ENCODE measurements at regions not wholly inside any gene's neighbourhood (a gene's known extent, or its start where the extent isn't known, plus 50 kb on each side); places are given as distances from the start of the nearest gene placed in this dataset.

- TF ChIP-seq REST (IDR thresholded peaks at IDR 0.05; ENCODE audit: low read depth, low read length) (no peak), FOXM1 (IDR thresholded peaks at IDR 0.05; ENCODE audit: low read depth) (no peak), TEAD4 (IDR thresholded peaks at IDR 0.05; ENCODE audit: borderline replicate concordance, insufficient read depth) (no peak), CTCF (IDR thresholded peaks at IDR 0.05) (no peak), NFIC (IDR thresholded peaks at IDR 0.05; ENCODE audit: borderline replicate concordance) (no peak)
These were observed 567.9 kb downstream of the CCDC171 start (continued) for GRCh38 chr9:16120727-16121126.

GRCh38 chr9:16121168-16121567, 568.3 kb downstream of the CCDC171 start:
- H2AFZ ChIP-seq (ENCODE audit: low read depth) = peak overlapping the region; percentile 67; the same call in 1 of the 2 replicates
- WGBS (ENCODE audit: low lambda C conversion rate) = 85% methylated on average over 6 of the region's 9 CpGs
- H3K9me3 ChIP-seq = no peaks in the 10 kb centered on the region
- no peaks in the 10 kb centered on the region for H3K79me2 ChIP-seq (ENCODE audit: insufficient read depth)
- no peaks in the 10 kb centered on the region for H4K20me1 ChIP-seq (ENCODE audit: insufficient read depth)
- H3K27ac ChIP-seq (ENCODE audit: low read depth in 2 of 2, low read length in 1 of 2) = peak overlapping the region in 1 of 2 experiments; percentile 29; a peak in 3 of 4 replicates
- no peak overlapping the region for H3K4me3 ChIP-seq (ENCODE audit: low read depth in 2 of 2, low read length in 1 of 2)
- no peak for DNase-seq
- H3K27me3 ChIP-seq (ENCODE audit: insufficient read depth) = no peaks in the 10 kb centered on the region
- H3F3A ChIP-seq (replicated peaks; ENCODE audit: insufficient read depth) = no peaks in the 10 kb centered on the region
- H3K4me1 ChIP-seq (ENCODE audit: control insufficient read depth in 1 of 2, insufficient read depth in 2 of 2, low read depth in 1 of 2, low read length in 1 of 2) = peaks cover 6 to 18% of the 10 kb centered on the region in 2 experiments; a peak in 3 of 4 replicates
- ChIA-PET CTCF (no interaction called here), POLR2A (no interaction called here)
- no peak for TF ChIP-seq EZH2phosphoT487 (IDR thresholded peaks at IDR 0.05; ENCODE audit: borderline replicate concordance, low read depth)
- TF ChIP-seq GABPA (IDR thresholded peaks at IDR 0.05; ENCODE audit: low read depth) = no peak
- no peak for TF ChIP-seq IRF3 (IDR thresholded peaks at IDR 0.05; ENCODE audit: low read depth, low read length)
- no peak for TF ChIP-seq SMC3 (IDR thresholded peaks at IDR 0.05; ENCODE audit: low read depth, low read length)
- TF ChIP-seq NFIC (IDR thresholded peaks at IDR 0.05; ENCODE audit: borderline replicate concordance) = no peak
- TF ChIP-seq RXRA (IDR thresholded peaks at IDR 0.05; ENCODE audit: borderline replicate concordance, low read depth) = no peak
- no peak for TF ChIP-seq RAD21 (IDR thresholded peaks at IDR 0.05; ENCODE audit: low read length)
- TF ChIP-seq GATA2 (CRISPR knock-in tag; IDR thresholded peaks at IDR 0.05) = no peak
- no peaks in the 10 kb centered on the region for H3K36me3 ChIP-seq (replicated peaks in 1 of 2; ENCODE audit: control insufficient read depth in 1 of 2, insufficient read depth in 2 of 2, low read length in 1 of 2)
- no peaks in the 10 kb centered on the region for H3K9me2 ChIP-seq
- no peak overlapping the region; the same call in 1 of the 2 replicates for H3K9ac ChIP-seq
- H3K4me2 ChIP-seq = no peak overlapping the region

Data from SK-N-SH (cell line).